Stimulated activated CD4-positive, alpha-beta T cell treated with anti-CD3 and anti-CD28 coated beads, Interleukin-4, amount 100 ng/mL, for 24 hours (primary cell): ENCODE measurements at regions not wholly inside any gene's neighbourhood (a gene's known extent, or its start where the extent isn't known, plus 50 kb on each side); places are given as distances from the start of the nearest gene placed in this dataset.
"Not testable (repeated sequence)": the region's sequence is repeated elsewhere in the genome, so short reads cannot be mapped to it uniquely, and the experiment has no call there.

Source experiments
- DNase-seq: peaks from one replicate; pipeline ENCODE4 v3.0.0-alpha.2; 2020

GRCh38 chr18:70700496-70700895, 411.7 kb downstream of the SOCS6 start:
- no peak for DNase-seq

- no peak for DNase-seq
These were observed 409.7 kb downstream of the SOCS6 start for GRCh38 chr18:70698574-70698973.

GRCh38 chr18:70693246-70693645, 404.4 kb downstream of the SOCS6 start:
- DNase-seq: no peak

- not testable (repeated sequence) for DNase-seq
These were observed 400.9 kb downstream of the SOCS6 start for GRCh38 chr18:70689765-70690164.

GRCh38 chr18:70688286-70688685, 399.4 kb downstream of the SOCS6 start:
- no peak for DNase-seq

GRCh38 chr18:70684821-70685220, 396.0 kb downstream of the SOCS6 start:
- DNase-seq: no peak

GRCh38 chr18:70683263-70683662, 394.4 kb downstream of the SOCS6 start:
- no peak for DNase-seq

GRCh38 chr18:70674896-70675295, 386.1 kb downstream of the SOCS6 start:
- DNase-seq: no peak

GRCh38 chr18:70673831-70674230, 385.0 kb downstream of the SOCS6 start:
- no peak for DNase-seq

- DNase-seq: peak; percentile 17
These were observed 383.7 kb downstream of the SOCS6 start for GRCh38 chr18:70672581-70672980.

- DNase-seq: no peak
These were observed 383.2 kb downstream of the SOCS6 start for GRCh38 chr18:70671889-70672565.

- no peak for DNase-seq
These were observed 378.1 kb downstream of the SOCS6 start for GRCh38 chr18:70666936-70667335.

GRCh38 chr18:70663141-70663540, 374.3 kb downstream of the SOCS6 start:
- no peak for DNase-seq

GRCh38 chr18:70662588-70662987, 373.7 kb downstream of the SOCS6 start:
- DNase-seq: no peak

- DNase-seq: peak; percentile 43
These were observed 370.4 kb downstream of the SOCS6 start for GRCh38 chr18:70659036-70659925.

- no peak for DNase-seq
These were observed 364.8 kb downstream of the SOCS6 start for GRCh38 chr18:70653671-70654070.

GRCh38 chr18:70650878-70651277, 362.0 kb downstream of the SOCS6 start:
- no peak for DNase-seq

GRCh38 chr18:70649683-70650082, 360.8 kb downstream of the SOCS6 start:
- DNase-seq: no peak

GRCh38 chr18:70645971-70646370, 357.1 kb downstream of the SOCS6 start:
- no peak for DNase-seq

GRCh38 chr18:70643812-70644211, 355.0 kb downstream of the SOCS6 start:
- no peak for DNase-seq

GRCh38 chr18:70641156-70641775, 352.4 kb downstream of the SOCS6 start:
- no peak for DNase-seq

- no peak for DNase-seq
These were observed 351.6 kb downstream of the SOCS6 start for GRCh38 chr18:70640336-70640887.

GRCh38 chr18:70636991-70637390, 348.1 kb downstream of the SOCS6 start:
- no peak for DNase-seq
